NT2/D1 (cell line): ENCODE measurements at regions not wholly inside any gene's neighbourhood (a gene's known extent, or its start where the extent isn't known, plus 50 kb on each side); places are given as distances from the start of the nearest gene placed in this dataset.
"Not testable (repeated sequence)": the region's sequence is repeated elsewhere in the genome, so short reads cannot be mapped to it uniquely, and the experiment has no call there.

ENCODE experiments used
- YY1 ChIP-seq: IDR thresholded peaks from 2 replicates; pipeline ENCODE4 v1.6.1; 2011; ENCODE audit not compliant: insufficient read length, insufficient read depth
- ZNF274 ChIP-seq: IDR thresholded peaks from 2 replicates; pipeline ENCODE4 v1.6.1; 2011; ENCODE audit warnings: mild to moderate bottlenecking, low read depth, low read length

- TF ChIP-seq ZNF274, YY1: not testable (repeated sequence)
Observed at GRCh38 chr9:115418181-115418580, 300.2 kb upstream of the TNC start.
